ENCODE measurements at regions not wholly inside any gene's neighbourhood (a gene's known extent, or its start where the extent isn't known, plus 50 kb on each side); places are given as distances from the start of the nearest gene placed in this dataset.

DNA sequence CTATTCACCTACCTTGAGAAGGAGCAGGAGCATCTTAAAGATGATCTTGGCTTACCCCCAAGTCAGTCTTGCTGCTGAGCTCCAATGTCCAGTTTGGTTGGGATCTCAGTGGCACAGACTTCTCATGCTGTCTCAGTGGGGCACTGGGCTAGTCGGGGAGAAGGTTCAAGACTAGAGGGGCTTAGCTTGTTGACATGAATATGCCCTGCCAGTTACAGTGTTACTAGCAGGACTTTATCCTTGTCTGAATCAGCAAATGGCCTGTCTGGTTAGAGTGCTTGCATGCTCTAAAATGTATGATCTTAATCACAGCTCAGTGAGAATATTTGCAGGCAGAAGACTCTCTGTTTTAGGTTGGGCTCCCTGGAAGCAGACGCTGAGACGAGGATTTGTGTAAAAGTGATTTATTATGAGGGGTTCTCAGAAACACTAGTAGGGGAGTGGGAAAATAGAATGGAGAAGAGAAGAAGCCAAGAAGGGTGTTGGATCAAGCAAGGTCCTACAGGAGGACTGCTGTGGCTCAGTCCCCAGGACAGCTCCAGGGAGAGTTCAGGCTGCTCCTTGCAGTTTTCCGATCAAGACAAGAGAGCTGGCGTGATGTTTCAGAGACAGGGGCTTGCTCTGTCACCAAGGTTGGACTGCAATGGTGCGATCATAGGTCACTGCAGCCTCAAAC lies 150.4 kb upstream of the HS3ST2 start:
- TF ChIP-seq, protein P1, sequence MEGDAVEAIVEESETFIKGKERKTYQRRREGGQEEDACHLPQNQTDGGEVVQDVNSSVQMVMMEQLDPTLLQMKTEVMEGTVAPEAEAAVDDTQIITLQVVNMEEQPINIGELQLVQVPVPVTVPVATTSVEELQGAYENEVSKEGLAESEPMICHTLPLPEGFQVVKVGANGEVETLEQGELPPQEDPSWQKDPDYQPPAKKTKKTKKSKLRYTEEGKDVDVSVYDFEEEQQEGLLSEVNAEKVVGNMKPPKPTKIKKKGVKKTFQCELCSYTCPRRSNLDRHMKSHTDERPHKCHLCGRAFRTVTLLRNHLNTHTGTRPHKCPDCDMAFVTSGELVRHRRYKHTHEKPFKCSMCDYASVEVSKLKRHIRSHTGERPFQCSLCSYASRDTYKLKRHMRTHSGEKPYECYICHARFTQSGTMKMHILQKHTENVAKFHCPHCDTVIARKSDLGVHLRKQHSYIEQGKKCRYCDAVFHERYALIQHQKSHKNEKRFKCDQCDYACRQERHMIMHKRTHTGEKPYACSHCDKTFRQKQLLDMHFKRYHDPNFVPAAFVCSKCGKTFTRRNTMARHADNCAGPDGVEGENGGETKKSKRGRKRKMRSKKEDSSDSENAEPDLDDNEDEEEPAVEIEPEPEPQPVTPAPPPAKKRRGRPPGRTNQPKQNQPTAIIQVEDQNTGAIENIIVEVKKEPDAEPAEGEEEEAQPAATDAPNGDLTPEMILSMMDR (IDR thresholded peaks at IDR 0.05): no peak
- TF ChIP-seq EZH2 (IDR thresholded peaks at IDR 0.05; ENCODE audit: borderline replicate concordance, insufficient read depth, low read depth, low read length, poor library complexity, severe bottlenecking): no peak

Data from B cell (primary cell).